HEK293 (cell line): ENCODE measurements at regions not wholly inside any gene's neighbourhood (a gene's known extent, or its start where the extent isn't known, plus 50 kb on each side); places are given as distances from the start of the nearest gene placed in this dataset.

Source experiments
- CTCF ChIA-PET: fragments of 350-600 bp; formaldehyde crosslinking; extraction: SDS; loops from one replicate; lab custom pipeline; 2021; ENCODE audit warnings: antibody characterized with exemption; lab: Yijun Ruan, JAX
- POLR2A ChIA-PET: fragments of 300-600 bp; formaldehyde crosslinking; extraction: SDS; loops from one replicate; lab custom pipeline; 2020; ENCODE audit warnings: antibody characterized with exemption, inconsistent platforms; lab: Yijun Ruan, JAX
- H3K27ac ChIP-seq: fragments of 200-500 bp; sonication (Bioruptor generic); 2 replicates; pipeline ENCODE4 v1.5.1; 2014; ENCODE audit warnings: low read depth, low read length, control low read depth, inconsistent platforms; ENCODE audit errors: extremely low read depth
- H3K36me3 ChIP-seq, 2 experiments: fragments of 200-500 bp in 1 of 2; sonication (Bioruptor generic) in 1 of 2; 1 replicate in 1 of 2; 2 replicates in 1 of 2; pipeline ENCODE4 v1.5.1; 2014 to 2017; ENCODE audit warnings: inconsistent platforms in 2 of 2, low read length in 2 of 2; ENCODE audit not compliant: control insufficient read depth in 2 of 2, insufficient read depth in 1 of 2
- H3K4me1 ChIP-seq: fragments of 200-500 bp; sonication (Bioruptor generic); 2 replicates; pipeline ENCODE4 v1.5.1; 2014; ENCODE audit warnings: mild to moderate bottlenecking, low read length, inconsistent platforms; ENCODE audit not compliant: control insufficient read depth, insufficient read depth
- H3K4me3 ChIP-seq: 2 replicates; pipeline ENCODE4 v1.5.1; 2011; ENCODE audit warnings: low read depth, mild to moderate bottlenecking, control low read depth, low read length, moderate library complexity
- H3K9me3 ChIP-seq: fragments of 200-500 bp; sonication (Bioruptor generic); 2 replicates; pipeline ENCODE4 v1.5.1; 2014; ENCODE audit warnings: low read depth, low read length, inconsistent platforms; ENCODE audit not compliant: control insufficient read depth, insufficient read depth
- HOXD13 ChIP-seq: sonication (generic); formaldehyde crosslinking; IDR thresholded peaks from 2 replicates; pipeline ENCODE4 v1.8.0; 2022; ENCODE audit warnings: missing genetic modification reagents, borderline replicate concordance
- MEIS1 ChIP-seq: sonication (generic); formaldehyde crosslinking; IDR thresholded peaks from 2 replicates; pipeline ENCODE4 v1.8.1; 2022; ENCODE audit warnings: missing genetic modification reagents, mild to moderate bottlenecking, borderline replicate concordance
- TCF7L2 ChIP-seq: IDR thresholded peaks from 2 replicates; pipeline ENCODE4 v1.6.1; 2011; ENCODE audit warnings: low read depth, mild to moderate bottlenecking, inconsistent platforms, low read length, moderate library complexity, borderline replicate concordance
- ZFP41 ChIP-seq: fragments of 450-650 bp; formaldehyde crosslinking; IDR thresholded peaks from 2 replicates; pipeline ENCODE4 v1.5.1; 2016; ENCODE audit warnings: missing biosample characterization, missing genetic modification characterization, borderline replicate concordance
- ZNF211 ChIP-seq: fragments of 450-650 bp; formaldehyde crosslinking; IDR thresholded peaks from 2 replicates; pipeline ENCODE4 v1.5.1; 2016; ENCODE audit warnings: low read depth, missing biosample characterization, missing genetic modification characterization
- ZNF48 ChIP-seq: fragments of 450-650 bp; formaldehyde crosslinking; IDR thresholded peaks from 2 replicates; pipeline ENCODE4 v1.5.1; 2016; ENCODE audit warnings: missing biosample characterization, missing genetic modification characterization
- ZNF518A ChIP-seq: fragments of 450-650 bp; formaldehyde crosslinking; conservative IDR thresholded peaks from 2 replicates; pipeline ENCODE4 v1.5.1; 2016; ENCODE audit warnings: low read depth, missing biosample characterization, missing genetic modification characterization
- ZNF561 ChIP-seq: fragments of 450-650 bp; IDR thresholded peaks from 2 replicates; pipeline ENCODE4 v1.5.1; 2018; ENCODE audit warnings: missing biosample characterization, missing genetic modification characterization, borderline replicate concordance
- ZNF624 ChIP-seq: fragments of 450-650 bp; formaldehyde crosslinking; IDR thresholded peaks from 2 replicates; pipeline ENCODE4 v1.5.1; 2017; ENCODE audit warnings: missing biosample characterization, missing genetic modification characterization
- TF ChIP-seq, protein P1 (sequence below): fragments of 450-650 bp; formaldehyde crosslinking; IDR thresholded peaks from 2 replicates; pipeline ENCODE4 v1.5.1; 2016; ENCODE audit warnings: missing biosample characterization, missing genetic modification characterization
- TF ChIP-seq, protein P2 (sequence below): fragments of 450-650 bp; formaldehyde crosslinking; IDR thresholded peaks from 2 replicates; pipeline ENCODE4 v1.5.1; 2016; ENCODE audit warnings: missing biosample characterization, missing genetic modification characterization
- TF ChIP-seq, protein P3 (sequence below): fragments of 450-650 bp; formaldehyde crosslinking; IDR thresholded peaks from 2 replicates; pipeline ENCODE4 v1.5.1; 2016; ENCODE audit warnings: missing biosample characterization, missing genetic modification characterization
- TF ChIP-seq, protein P4 (sequence below): fragments of 450-650 bp; formaldehyde crosslinking; IDR thresholded peaks from 2 replicates; pipeline ENCODE4 v1.5.1; 2017; ENCODE audit warnings: missing biosample characterization, missing genetic modification characterization

GRCh38 chr3:44011680-44012079, 230.0 kb upstream of the TOPAZ1 start:
- H3K27ac ChIP-seq = no peak overlapping the region
- ChIA-PET CTCF (no interaction called here), POLR2A (no interaction called here)
- no peak overlapping the region for H3K4me3 ChIP-seq
- TF ChIP-seq ZFP41 (tag by site-specific recombination) (no peak), ZNF48 (tag by site-specific recombination) (no peak), ZNF211 (tag by site-specific recombination) (no peak), MEIS1 (CRISPR knock-in tag) (no peak), TCF7L2 (no peak), ZNF518A (tag by site-specific recombination) (no peak), ZNF624 (tag by site-specific recombination) (no peak), HOXD13 (CRISPR knock-in tag) (no peak), ZNF561 (no peak)
- TF ChIP-seq, protein P1, sequence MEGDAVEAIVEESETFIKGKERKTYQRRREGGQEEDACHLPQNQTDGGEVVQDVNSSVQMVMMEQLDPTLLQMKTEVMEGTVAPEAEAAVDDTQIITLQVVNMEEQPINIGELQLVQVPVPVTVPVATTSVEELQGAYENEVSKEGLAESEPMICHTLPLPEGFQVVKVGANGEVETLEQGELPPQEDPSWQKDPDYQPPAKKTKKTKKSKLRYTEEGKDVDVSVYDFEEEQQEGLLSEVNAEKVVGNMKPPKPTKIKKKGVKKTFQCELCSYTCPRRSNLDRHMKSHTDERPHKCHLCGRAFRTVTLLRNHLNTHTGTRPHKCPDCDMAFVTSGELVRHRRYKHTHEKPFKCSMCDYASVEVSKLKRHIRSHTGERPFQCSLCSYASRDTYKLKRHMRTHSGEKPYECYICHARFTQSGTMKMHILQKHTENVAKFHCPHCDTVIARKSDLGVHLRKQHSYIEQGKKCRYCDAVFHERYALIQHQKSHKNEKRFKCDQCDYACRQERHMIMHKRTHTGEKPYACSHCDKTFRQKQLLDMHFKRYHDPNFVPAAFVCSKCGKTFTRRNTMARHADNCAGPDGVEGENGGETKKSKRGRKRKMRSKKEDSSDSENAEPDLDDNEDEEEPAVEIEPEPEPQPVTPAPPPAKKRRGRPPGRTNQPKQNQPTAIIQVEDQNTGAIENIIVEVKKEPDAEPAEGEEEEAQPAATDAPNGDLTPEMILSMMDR = no peak
- TF ChIP-seq, protein P2, sequence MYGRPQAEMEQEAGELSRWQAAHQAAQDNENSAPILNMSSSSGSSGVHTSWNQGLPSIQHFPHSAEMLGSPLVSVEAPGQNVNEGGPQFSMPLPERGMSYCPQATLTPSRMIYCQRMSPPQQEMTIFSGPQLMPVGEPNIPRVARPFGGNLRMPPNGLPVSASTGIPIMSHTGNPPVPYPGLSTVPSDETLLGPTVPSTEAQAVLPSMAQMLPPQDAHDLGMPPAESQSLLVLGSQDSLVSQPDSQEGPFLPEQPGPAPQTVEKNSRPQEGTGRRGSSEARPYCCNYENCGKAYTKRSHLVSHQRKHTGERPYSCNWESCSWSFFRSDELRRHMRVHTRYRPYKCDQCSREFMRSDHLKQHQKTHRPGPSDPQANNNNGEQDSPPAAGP (tag by site-specific recombination) = no peak
- TF ChIP-seq, protein P3, sequence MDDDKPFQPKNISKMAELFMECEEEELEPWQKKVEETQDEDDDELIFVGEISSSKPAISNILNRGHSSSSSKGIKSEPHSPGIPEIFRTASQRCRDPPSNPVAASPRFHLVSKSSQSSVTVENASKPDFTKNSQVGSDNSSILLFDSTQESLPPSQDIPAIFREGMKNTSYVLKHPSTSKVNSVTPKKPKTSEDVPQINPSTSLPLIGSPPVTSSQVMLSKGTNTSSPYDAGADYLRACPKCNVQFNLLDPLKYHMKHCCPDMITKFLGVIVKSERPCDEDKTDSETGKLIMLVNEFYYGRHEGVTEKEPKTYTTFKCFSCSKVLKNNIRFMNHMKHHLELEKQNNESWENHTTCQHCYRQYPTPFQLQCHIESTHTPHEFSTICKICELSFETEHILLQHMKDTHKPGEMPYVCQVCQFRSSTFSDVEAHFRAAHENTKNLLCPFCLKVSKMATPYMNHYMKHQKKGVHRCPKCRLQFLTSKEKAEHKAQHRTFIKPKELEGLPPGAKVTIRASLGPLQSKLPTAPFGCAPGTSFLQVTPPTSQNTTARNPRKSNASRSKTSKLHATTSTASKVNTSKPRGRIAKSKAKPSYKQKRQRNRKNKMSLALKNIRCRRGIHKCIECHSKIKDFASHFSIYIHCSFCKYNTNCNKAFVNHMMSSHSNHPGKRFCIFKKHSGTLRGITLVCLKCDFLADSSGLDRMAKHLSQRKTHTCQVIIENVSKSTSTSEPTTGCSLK (tag by site-specific recombination) = no peak
- TF ChIP-seq, protein P4, sequence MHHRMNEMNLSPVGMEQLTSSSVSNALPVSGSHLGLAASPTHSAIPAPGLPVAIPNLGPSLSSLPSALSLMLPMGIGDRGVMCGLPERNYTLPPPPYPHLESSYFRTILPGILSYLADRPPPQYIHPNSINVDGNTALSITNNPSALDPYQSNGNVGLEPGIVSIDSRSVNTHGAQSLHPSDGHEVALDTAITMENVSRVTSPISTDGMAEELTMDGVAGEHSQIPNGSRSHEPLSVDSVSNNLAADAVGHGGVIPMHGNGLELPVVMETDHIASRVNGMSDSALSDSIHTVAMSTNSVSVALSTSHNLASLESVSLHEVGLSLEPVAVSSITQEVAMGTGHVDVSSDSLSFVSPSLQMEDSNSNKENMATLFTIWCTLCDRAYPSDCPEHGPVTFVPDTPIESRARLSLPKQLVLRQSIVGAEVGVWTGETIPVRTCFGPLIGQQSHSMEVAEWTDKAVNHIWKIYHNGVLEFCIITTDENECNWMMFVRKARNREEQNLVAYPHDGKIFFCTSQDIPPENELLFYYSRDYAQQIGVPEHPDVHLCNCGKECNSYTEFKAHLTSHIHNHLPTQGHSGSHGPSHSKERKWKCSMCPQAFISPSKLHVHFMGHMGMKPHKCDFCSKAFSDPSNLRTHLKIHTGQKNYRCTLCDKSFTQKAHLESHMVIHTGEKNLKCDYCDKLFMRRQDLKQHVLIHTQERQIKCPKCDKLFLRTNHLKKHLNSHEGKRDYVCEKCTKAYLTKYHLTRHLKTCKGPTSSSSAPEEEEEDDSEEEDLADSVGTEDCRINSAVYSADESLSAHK (tag by site-specific recombination) = no peak
- H3K36me3 ChIP-seq = no peaks in the 10 kb centered on the region
- H3K9me3 ChIP-seq = no peaks in the 10 kb centered on the region
- H3K4me1 ChIP-seq = no peaks in the 10 kb centered on the region
